Gastroesophageal sphincter (tissue), 4 donors: ENCODE measurements at regions not wholly inside any gene's neighbourhood (a gene's known extent, or its start where the extent isn't known, plus 50 kb on each side); places are given as distances from the start of the nearest gene placed in this dataset.
A peak's percentile ranks its signal among the peaks of the same experiment; 100 is the strongest.

Source experiments
- ATAC-seq: fragments of 150-250 bp; one replicate; pipeline ENCODE4 v1.9.1; 2016; ENCODE audit warnings: mild to moderate bottlenecking, moderate library complexity
- H3K27ac ChIP-seq, 4 donors: fragments of 200-600 bp; sonication (generic) in 3 of 4; 1 replicate in 3 of 4; 2 replicates in 1 of 4; pipeline ENCODE4 v1.5.1; 2016 to 2019
- H3K27me3 ChIP-seq: fragments of 200-600 bp; sonication (generic); one replicate; pipeline ENCODE4 v1.5.1; 2019
- H3K36me3 ChIP-seq, 2 donors: fragments of 200-600 bp; sonication (generic); one replicate each; pipeline ENCODE4 v1.5.1; 2019; ENCODE audit warnings: control low read depth in 1 of 2
- H3K4me1 ChIP-seq, 3 donors: fragments of 200-600 bp; sonication (generic); 1 replicate in 2 of 3; 2 replicates in 1 of 3; pipeline ENCODE4 v1.5.1; 2016 to 2019; ENCODE audit warnings: control low read depth in 2 of 3
- H3K4me3 ChIP-seq, 2 donors: fragments of 200-600 bp; sonication (generic); one replicate each; pipeline ENCODE4 v1.5.1; 2019; ENCODE audit warnings: mild to moderate bottlenecking in 1 of 2, moderate library complexity in 1 of 2
- H3K9me3 ChIP-seq, 3 donors: fragments of 200-600 bp; sonication (generic); one replicate each; pipeline ENCODE4 v1.5.1; 2017 to 2019; ENCODE audit warnings: control low read depth in 2 of 3
- CTCF ChIP-seq, 4 experiments: fragments of 200-600 bp in 2 of 4; fragments of 450-650 bp in 2 of 4; sonication (generic) in 1 of 4; IDR thresholded peaks; one replicate each; pipeline ENCODE4 v1.5.1; 2017 to 2019; ENCODE audit warnings: antibody characterized with exemption in 4 of 4, mild to moderate bottlenecking in 2 of 4, moderate library complexity in 2 of 4
- EP300 ChIP-seq: sonication (generic); formaldehyde crosslinking; IDR thresholded peaks from one replicate; pipeline ENCODE4 v1.6.1; 2017; ENCODE audit warnings: antibody characterized with exemption, mild to moderate bottlenecking
- POLR2A ChIP-seq, 2 donors: fragments of 450-650 bp; IDR thresholded peaks; one replicate each; pipeline ENCODE4 v1.6.1; 2017; ENCODE audit warnings: antibody characterized with exemption in 2 of 2, mild to moderate bottlenecking in 2 of 2, moderate library complexity in 1 of 2
- POLR2AphosphoS5 ChIP-seq: sonication (generic); formaldehyde crosslinking; IDR thresholded peaks from one replicate; pipeline ENCODE4 v1.6.1; 2017; ENCODE audit warnings: antibody characterized with exemption
- WGBS, 2 donors: methylation state at CpG; one replicate each; pipeline ENCODE4 v1.1.5; 2018; ENCODE audit warnings: low coverage in 1 of 2; 5-methylcytosine and 5-hydroxymethylcytosine counted together

GRCh38 chr3:193852901-193853300 is 259.9 kb downstream of the OPA1 start:
- H3K27ac ChIP-seq = no peak overlapping the region
- no peak for ATAC-seq

DNA sequence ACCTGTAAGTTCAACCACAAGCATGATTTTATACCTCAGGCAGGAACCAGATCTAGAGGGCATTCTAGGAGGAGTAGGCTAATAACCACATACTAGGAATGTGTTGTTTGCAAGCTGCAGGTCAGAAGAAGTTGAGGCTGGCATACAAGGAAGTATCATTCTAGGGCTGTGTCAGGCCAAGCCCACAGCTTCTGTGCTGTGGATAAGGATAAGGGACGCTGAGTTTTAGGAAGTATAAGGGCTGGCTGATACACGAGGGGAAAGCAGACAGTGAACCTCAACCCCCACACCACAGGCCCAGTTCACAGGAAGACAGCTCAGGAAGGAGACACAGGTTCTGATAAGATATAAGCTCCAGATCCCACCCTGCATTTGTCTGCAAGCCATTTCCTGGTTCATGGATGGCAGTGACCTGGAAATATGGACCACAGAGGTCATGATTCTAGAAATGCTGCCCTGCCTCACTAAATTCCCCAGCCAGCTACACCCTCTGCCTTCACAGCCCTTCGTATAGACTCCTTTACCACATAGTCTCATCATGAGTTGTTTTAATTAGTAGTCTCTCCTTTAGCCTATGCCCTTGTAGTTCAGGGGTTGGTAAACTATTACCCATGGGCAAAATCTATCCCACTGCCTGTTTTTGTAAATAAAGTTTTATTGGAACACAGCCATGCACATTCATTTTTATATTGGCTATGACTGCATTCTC is 260.7 kb downstream of the OPA1 start:
- ATAC-seq = no peak
- Histone ChIP-seq H3K4me1 (peaks cover 0 to 29% (median 8%) of the 10 kb centered on the region in 3 donors), H3K4me3 (no peak overlapping the region), H3K27ac (no peak overlapping the region), H3K27me3 (no peaks in the 10 kb centered on the region), H3K9me3 (no peaks in the 10 kb centered on the region), H3K36me3 (no peaks in the 10 kb centered on the region)
- TF ChIP-seq POLR2AphosphoS5 = no peak
- TF ChIP-seq CTCF (IDR thresholded peaks at IDR 0.05) = no peak
- no peak for TF ChIP-seq EP300
- no peak for TF ChIP-seq POLR2A (IDR thresholded peaks at IDR 0.05)
- WGBS, 2 donors = 54 to 77% methylated on average over 2 to 3 of the region's 3 CpGs

More at GRCh38 chr3:193852901-193853300, 259.9 kb downstream of the OPA1 start:
- H3K4me1 ChIP-seq = peaks cover 0 to 21% (median 8%) of the 10 kb centered on the region in 3 donors
- no peaks in the 10 kb centered on the region for H3K27me3 ChIP-seq
- TF ChIP-seq POLR2AphosphoS5 (no peak), POLR2A (IDR thresholded peaks at IDR 0.05) (no peak), EP300 (no peak), CTCF (IDR thresholded peaks at IDR 0.05) (no peak)
- H3K4me3 ChIP-seq = no peak overlapping the region
- H3K36me3 ChIP-seq = no peaks in the 10 kb centered on the region
- no peaks in the 10 kb centered on the region for H3K9me3 ChIP-seq
- 76 to 77% methylated on average over 1 of the region's 1 CpG for WGBS, 2 donors

DNA sequence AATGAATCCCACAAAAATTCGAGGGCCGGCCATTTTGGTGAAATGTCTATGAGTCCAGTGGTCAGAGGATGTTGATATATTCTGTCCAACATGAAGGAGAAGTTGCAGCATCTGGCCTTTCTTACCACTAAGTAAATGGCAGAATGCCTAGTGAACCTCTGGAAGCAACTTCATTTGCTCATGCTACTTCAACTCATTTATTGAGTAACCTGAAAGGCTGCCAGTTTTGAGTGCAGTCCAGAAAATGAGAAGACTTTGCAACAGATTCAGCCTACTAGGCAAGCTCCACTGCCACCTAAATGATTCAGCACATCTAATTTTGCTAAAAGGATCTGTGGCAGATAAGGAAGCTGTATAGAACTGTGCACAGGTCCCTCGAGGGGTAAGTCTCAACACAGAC is 265.0 kb downstream of the OPA1 start:
- 45 to 83% methylated on average over 2 of the region's 3 CpGs for WGBS, 2 donors

DNA sequence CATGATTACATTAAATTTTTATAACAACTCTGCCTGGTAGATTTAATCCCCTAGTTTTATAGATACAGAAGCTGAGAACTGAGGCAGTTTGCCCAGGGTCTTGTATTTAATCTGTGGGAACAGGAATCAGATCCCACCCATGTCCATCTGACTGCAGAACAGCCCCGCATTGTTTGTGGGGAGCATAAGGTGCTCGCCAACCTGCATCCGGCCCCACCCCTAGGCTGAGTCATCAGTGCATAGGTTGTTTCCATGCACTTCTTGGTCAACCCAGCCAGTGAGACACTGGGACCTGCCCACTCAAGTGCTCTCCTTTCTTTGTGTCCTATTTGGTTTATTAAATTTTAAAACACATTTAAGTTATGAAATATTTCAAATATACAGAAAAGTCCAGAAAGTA is 266.2 kb downstream of the OPA1 start:
- Histone ChIP-seq H3K27ac (no peak overlapping the region), H3K27me3 (no peaks in the 10 kb centered on the region), H3K9me3 (no peaks in the 10 kb centered on the region), H3K4me3 (no peak overlapping the region), H3K36me3 (no peaks in the 10 kb centered on the region), H3K4me1 (peaks cover 0 to 41% (median 8%) of the 10 kb centered on the region in 3 donors)
- ATAC-seq = no peak
- TF ChIP-seq POLR2A (IDR thresholded peaks at IDR 0.05) (no peak), POLR2AphosphoS5 (no peak), EP300 (no peak), CTCF (IDR thresholded peaks at IDR 0.05) (no peak)
- 78% methylated on average over 3 of the region's 3 CpGs; no CpG with 5 or more reads in 1 of the 2 donors for WGBS, 2 donors

More for the DNA sequence above, 265.0 kb downstream of the OPA1 start:
- no peak overlapping the region for H3K4me3 ChIP-seq
- H3K27ac ChIP-seq = peak overlapping the region in 3 of 4 donors; percentile 6 to 49 (median 9)
- H3K4me1 ChIP-seq = peaks cover 0 to 29% (median 2%) of the 10 kb centered on the region in 3 donors
- H3K36me3 ChIP-seq = no peaks in the 10 kb centered on the region
- no peaks in the 10 kb centered on the region for H3K9me3 ChIP-seq
- ATAC-seq = peak; percentile 80
- H3K27me3 ChIP-seq = no peaks in the 10 kb centered on the region
- peak; percentile 38 for TF ChIP-seq POLR2AphosphoS5
- TF ChIP-seq CTCF (IDR thresholded peaks at IDR 0.05) = no peak
- no peak for TF ChIP-seq POLR2A (IDR thresholded peaks at IDR 0.05)
- TF ChIP-seq EP300 = no peak

GRCh38 chr3:193861012-193861411 is 268.0 kb downstream of the OPA1 start:
- WGBS, 2 donors = 90 to 93% methylated on average over 2 of the region's 2 CpGs
- Histone ChIP-seq H3K27me3 (no peaks in the 10 kb centered on the region), H3K27ac (no peak overlapping the region), H3K36me3 (no peaks in the 10 kb centered on the region), H3K4me3 (no peak overlapping the region), H3K4me1 (peaks cover 0 to 59% (median 12%) of the 10 kb centered on the region in 3 donors), H3K9me3 (no peaks in the 10 kb centered on the region)
- no peak for ATAC-seq
- TF ChIP-seq CTCF (IDR thresholded peaks at IDR 0.05) (no peak), POLR2AphosphoS5 (no peak), POLR2A (IDR thresholded peaks at IDR 0.05) (no peak), EP300 (no peak)
